ENCODE measurements at regions not wholly inside any gene's neighbourhood (a gene's known extent, or its start where the extent isn't known, plus 50 kb on each side); places are given as distances from the start of the nearest gene placed in this dataset.

DNA sequence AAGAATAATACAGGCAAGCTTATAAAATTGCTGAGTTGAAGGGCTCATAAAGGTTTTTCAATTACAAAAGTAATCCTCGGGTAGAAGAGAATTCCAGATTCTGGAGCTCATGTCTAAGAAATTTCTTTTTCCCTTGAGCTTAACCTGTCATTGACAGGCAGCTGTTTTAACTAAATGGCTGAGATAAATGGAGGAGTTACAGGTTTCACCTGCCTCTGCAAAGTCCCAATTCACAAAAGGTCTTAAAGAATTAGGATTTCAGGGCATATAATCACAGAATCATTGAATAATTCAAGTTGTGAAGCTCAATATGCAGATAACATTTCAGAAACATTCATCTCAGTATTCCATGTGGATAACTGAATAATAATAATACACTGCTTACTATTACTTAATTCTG is 660.1 kb upstream of the NRSN1 start:
- DNase-seq: no peak
- no peaks in the 10 kb centered on the region for H3K9me3 ChIP-seq (ENCODE audit: severe bottlenecking)
- no peaks in the 10 kb centered on the region for H3K36me3 ChIP-seq
- TF ChIP-seq, protein P1, sequence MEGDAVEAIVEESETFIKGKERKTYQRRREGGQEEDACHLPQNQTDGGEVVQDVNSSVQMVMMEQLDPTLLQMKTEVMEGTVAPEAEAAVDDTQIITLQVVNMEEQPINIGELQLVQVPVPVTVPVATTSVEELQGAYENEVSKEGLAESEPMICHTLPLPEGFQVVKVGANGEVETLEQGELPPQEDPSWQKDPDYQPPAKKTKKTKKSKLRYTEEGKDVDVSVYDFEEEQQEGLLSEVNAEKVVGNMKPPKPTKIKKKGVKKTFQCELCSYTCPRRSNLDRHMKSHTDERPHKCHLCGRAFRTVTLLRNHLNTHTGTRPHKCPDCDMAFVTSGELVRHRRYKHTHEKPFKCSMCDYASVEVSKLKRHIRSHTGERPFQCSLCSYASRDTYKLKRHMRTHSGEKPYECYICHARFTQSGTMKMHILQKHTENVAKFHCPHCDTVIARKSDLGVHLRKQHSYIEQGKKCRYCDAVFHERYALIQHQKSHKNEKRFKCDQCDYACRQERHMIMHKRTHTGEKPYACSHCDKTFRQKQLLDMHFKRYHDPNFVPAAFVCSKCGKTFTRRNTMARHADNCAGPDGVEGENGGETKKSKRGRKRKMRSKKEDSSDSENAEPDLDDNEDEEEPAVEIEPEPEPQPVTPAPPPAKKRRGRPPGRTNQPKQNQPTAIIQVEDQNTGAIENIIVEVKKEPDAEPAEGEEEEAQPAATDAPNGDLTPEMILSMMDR (IDR thresholded peaks at IDR 0.05; ENCODE audit: low read depth, low read length): no peak
- no peak overlapping the region for H3K4me3 ChIP-seq (ENCODE audit: low read depth, low read length)
- H3K27me3 ChIP-seq (ENCODE audit: insufficient read depth, low read depth, severe bottlenecking): no peaks in the 10 kb centered on the region
- no peak overlapping the region for H3K27ac ChIP-seq

DNA sequence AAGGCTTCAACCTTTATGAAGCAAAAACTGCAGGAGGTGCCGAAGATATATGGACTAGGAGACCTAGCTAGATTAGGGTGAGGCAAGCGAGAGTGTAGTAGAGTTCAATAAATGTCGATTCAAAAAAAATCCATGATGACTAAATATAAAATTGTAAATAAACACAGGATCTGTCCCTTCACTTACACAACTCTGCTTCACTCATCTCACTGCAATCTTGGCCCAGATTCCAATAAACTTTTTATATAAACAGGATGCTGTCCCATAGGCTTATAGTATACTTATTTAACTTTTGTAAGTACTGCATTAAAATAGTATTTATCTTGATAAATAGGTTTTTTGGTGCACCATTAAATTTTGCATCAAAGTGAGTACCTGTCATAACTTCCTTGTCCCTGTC is 648.4 kb upstream of the NRSN1 start:
- no peak for DNase-seq
- TF ChIP-seq, protein P1 (IDR thresholded peaks at IDR 0.05; ENCODE audit: low read depth, low read length): no peak
- Histone ChIP-seq H3K27ac (no peak overlapping the region), H3K9me3 (ENCODE audit: severe bottlenecking) (no peaks in the 10 kb centered on the region), H3K36me3 (no peaks in the 10 kb centered on the region), H3K4me3 (ENCODE audit: low read depth, low read length) (no peak overlapping the region), H3K27me3 (ENCODE audit: insufficient read depth, low read depth, severe bottlenecking) (no peaks in the 10 kb centered on the region)

DNA sequence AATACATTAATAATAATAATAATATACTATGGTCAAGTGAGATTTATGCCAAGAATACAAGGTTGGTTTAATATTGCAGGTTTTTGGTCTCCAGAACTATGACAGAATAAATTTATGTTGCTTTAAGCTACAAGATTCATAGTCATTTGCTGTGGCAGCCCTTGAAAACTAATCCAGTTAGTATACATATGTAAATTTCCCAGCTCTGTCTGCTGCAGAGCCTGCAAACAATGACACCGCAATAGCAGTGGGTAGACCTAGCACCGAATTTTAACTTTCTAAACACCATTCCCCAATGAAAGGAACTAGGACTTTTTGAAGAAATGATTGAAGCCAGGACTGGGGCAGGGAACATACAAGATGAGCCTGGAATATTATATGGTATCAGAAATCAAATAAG is 647.7 kb upstream of the NRSN1 start:
- Histone ChIP-seq H3K9me3 (ENCODE audit: severe bottlenecking) (no peaks in the 10 kb centered on the region), H3K27me3 (ENCODE audit: insufficient read depth, low read depth, severe bottlenecking) (no peaks in the 10 kb centered on the region), H3K4me3 (ENCODE audit: low read depth, low read length) (no peak overlapping the region), H3K36me3 (no peaks in the 10 kb centered on the region), H3K27ac (no peak overlapping the region)
- no peak for DNase-seq
- TF ChIP-seq, protein P1 (IDR thresholded peaks at IDR 0.05; ENCODE audit: low read depth, low read length): no peak

DNA sequence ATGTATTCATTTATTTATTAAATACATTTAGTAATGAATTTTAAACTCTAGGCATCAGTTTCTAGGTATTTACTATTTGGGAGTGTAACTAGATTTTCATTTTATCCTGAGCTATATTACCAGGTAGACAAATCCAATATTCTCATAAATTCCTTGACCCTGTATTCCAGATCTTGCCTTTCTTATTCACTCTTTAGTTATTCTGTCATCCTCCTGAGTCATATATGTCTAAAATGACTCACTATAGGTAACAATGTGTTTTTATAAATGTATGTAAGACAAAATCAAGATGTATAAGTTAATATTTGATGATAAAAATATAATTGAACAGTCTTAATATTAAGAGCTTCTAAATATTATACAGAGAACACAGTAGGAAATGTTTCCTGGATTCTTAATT is 642.1 kb upstream of the NRSN1 start:
- Histone ChIP-seq H3K36me3 (no peaks in the 10 kb centered on the region), H3K4me3 (ENCODE audit: low read depth, low read length) (no peak overlapping the region), H3K9me3 (ENCODE audit: severe bottlenecking) (no peaks in the 10 kb centered on the region), H3K27ac (no peak overlapping the region), H3K27me3 (ENCODE audit: insufficient read depth, low read depth, severe bottlenecking) (no peaks in the 10 kb centered on the region)
- no peak for DNase-seq
- TF ChIP-seq, protein P1 (IDR thresholded peaks at IDR 0.05; ENCODE audit: low read depth, low read length): no peak

DNA sequence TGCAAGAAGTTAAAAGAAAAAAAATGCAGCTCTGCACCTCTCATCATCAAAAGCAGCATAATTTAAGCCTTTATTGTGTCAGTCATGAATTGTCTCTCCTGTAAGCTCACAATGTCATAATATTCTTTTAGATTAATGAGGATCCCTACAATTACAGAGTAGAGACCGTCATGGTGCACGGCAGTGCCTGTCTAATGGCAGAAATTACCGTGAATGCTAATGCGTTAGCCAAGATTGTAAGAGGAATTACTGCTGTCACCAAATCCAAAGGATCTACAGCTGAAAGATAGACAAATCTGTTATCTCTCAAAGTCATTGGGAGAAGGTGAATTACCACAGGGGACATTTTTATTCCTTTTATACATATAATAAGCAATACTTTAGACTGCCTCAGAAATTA is 631.6 kb upstream of the NRSN1 start:
- Histone ChIP-seq H3K4me3 (ENCODE audit: low read depth, low read length) (no peak overlapping the region), H3K27me3 (ENCODE audit: insufficient read depth, low read depth, severe bottlenecking) (no peaks in the 10 kb centered on the region), H3K9me3 (ENCODE audit: severe bottlenecking) (no peaks in the 10 kb centered on the region), H3K36me3 (no peaks in the 10 kb centered on the region), H3K27ac (no peak overlapping the region)
- TF ChIP-seq, protein P1 (IDR thresholded peaks at IDR 0.05; ENCODE audit: low read depth, low read length): no peak
- no peak for DNase-seq

DNA sequence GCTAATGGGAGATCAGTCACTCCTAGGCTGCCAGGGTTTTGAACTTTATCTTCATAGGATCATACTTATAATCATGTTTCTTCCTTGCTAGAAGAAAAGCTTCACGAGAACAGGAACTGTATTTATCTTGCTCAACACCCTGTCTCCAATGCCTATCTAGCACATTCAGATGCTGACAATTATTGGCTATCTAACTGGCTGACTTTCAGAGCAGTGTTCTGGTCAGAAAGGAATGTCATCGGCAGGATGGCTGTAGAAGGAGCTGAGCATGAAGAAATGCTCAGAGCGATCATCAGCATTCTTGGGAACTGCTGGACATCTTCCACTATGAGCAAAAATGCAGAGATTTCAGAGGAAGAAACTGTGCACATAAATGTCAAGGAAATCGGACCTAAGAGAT is 628.0 kb upstream of the NRSN1 start:
- H3K36me3 ChIP-seq: no peaks in the 10 kb centered on the region
- DNase-seq: no peak
- H3K27me3 ChIP-seq (ENCODE audit: insufficient read depth, low read depth, severe bottlenecking): no peaks in the 10 kb centered on the region
- no peaks in the 10 kb centered on the region for H3K9me3 ChIP-seq (ENCODE audit: severe bottlenecking)
- no peak overlapping the region for H3K27ac ChIP-seq
- TF ChIP-seq, protein P1 (IDR thresholded peaks at IDR 0.05; ENCODE audit: low read depth, low read length): no peak
- H3K4me3 ChIP-seq (ENCODE audit: low read depth, low read length): no peak overlapping the region
